GM19397 (cell line): ENCODE measurements at regions not wholly inside any gene's neighbourhood (a gene's known extent, or its start where the extent isn't known, plus 50 kb on each side); places are given as distances from the start of the nearest gene placed in this dataset.
A peak's percentile ranks its signal among the peaks of the same experiment; 100 is the strongest.

Experiments used
- ATAC-seq: cut with Tn5 transposase; IDR thresholded peaks from one replicate; pipeline ENCODE4 v1.9.1; 2021; ENCODE audit warnings: mild to moderate bottlenecking, moderate library complexity; ENCODE audit not compliant: unreplicated experiment

- ATAC-seq = no peak
Observed at GRCh38 chr2:194253528-194254259, 1403.3 kb upstream of the SLC39A10 start.

GRCh38 chr2:194252127-194252526 is 1404.9 kb upstream of the SLC39A10 start:
- ATAC-seq = no peak

GRCh38 chr2:194232600-194232999 is 1424.4 kb upstream of the SLC39A10 start:
- no peak for ATAC-seq

- ATAC-seq = no peak
Observed at GRCh38 chr2:194223218-194223617, 1433.8 kb upstream of the SLC39A10 start.

GRCh38 chr2:194214192-194214591 is 1442.8 kb upstream of the SLC39A10 start:
- no peak for ATAC-seq

- ATAC-seq = no peak
Observed at GRCh38 chr2:194205568-194206227, 1451.3 kb upstream of the SLC39A10 start.

- no peak for ATAC-seq
Observed at GRCh38 chr2:194203898-194204297, 1453.1 kb upstream of the SLC39A10 start.

- no peak for ATAC-seq
Observed at GRCh38 chr2:194182888-194183287, 1474.1 kb upstream of the SLC39A10 start.

- no peak for ATAC-seq
Observed at GRCh38 chr2:194176134-194176533, 1480.9 kb upstream of the SLC39A10 start.

GRCh38 chr2:194166818-194167217 is 1490.2 kb upstream of the SLC39A10 start:
- ATAC-seq = peak; percentile 77

GRCh38 chr2:194155431-194155830 is 1501.6 kb upstream of the SLC39A10 start:
- no peak for ATAC-seq

- no peak for ATAC-seq
Observed at GRCh38 chr2:194151231-194151630, 1505.8 kb upstream of the SLC39A10 start.

- ATAC-seq = no peak
Observed at GRCh38 chr2:194135463-194135862, 1521.6 kb upstream of the SLC39A10 start.

- no peak for ATAC-seq
Observed at GRCh38 chr2:194128810-194129209, 1528.2 kb upstream of the SLC39A10 start.

GRCh38 chr2:194126418-194126817 is 1530.6 kb upstream of the SLC39A10 start:
- ATAC-seq = no peak

GRCh38 chr2:194116861-194117260 is 1540.2 kb upstream of the SLC39A10 start:
- no peak for ATAC-seq

GRCh38 chr2:194105358-194105757 is 1551.7 kb upstream of the SLC39A10 start:
- no peak for ATAC-seq

GRCh38 chr2:194104687-194105086 is 1552.3 kb upstream of the SLC39A10 start:
- ATAC-seq = peak; percentile 98

GRCh38 chr2:194103941-194104659 is 1552.9 kb upstream of the SLC39A10 start:
- ATAC-seq = peak; percentile 17

GRCh38 chr2:194102546-194102945 is 1554.5 kb upstream of the SLC39A10 start:
- ATAC-seq = no peak

- ATAC-seq = no peak
Observed at GRCh38 chr2:194100201-194100600, 1556.8 kb upstream of the SLC39A10 start.

- ATAC-seq = no peak
Observed at GRCh38 chr2:194096402-194096801, 1560.6 kb upstream of the SLC39A10 start.
